GM23338 (cell line): ENCODE measurements at regions not wholly inside any gene's neighbourhood (a gene's known extent, or its start where the extent isn't known, plus 50 kb on each side); places are given as distances from the start of the nearest gene placed in this dataset.

ENCODE experiments used
- CREB1 ChIP-seq: fragments of 250-450 bp; sonication (Bioruptor Pico); IDR thresholded peaks from 2 replicates; pipeline ENCODE4 v1.5.0; 2020; ENCODE audit warnings: low read depth, mild to moderate bottlenecking, moderate library complexity
- CTCF ChIP-seq, 2 experiments: fragments of 200-600 bp in 1 of 2; sonication (generic) in 1 of 2; conservative IDR thresholded peaks; 2 replicates each; pipeline versions ENCODE4 v1.5.1 to v1.6.1; 2016 to 2017; ENCODE audit warnings: antibody characterized with exemption in 2 of 2, low read depth in 2 of 2, mild to moderate bottlenecking in 2 of 2, moderate library complexity in 1 of 2
- EZH2 ChIP-seq: fragments of 200-600 bp; sonication (generic); IDR thresholded peaks from one replicate; pipeline ENCODE4 v1.8.0; 2017; ENCODE audit warnings: antibody characterized with exemption, mild to moderate bottlenecking, low read depth; ENCODE audit not compliant: unreplicated experiment
- EZH2phosphoT487 ChIP-seq: fragments of 200-600 bp; sonication (generic); IDR thresholded peaks from one replicate; pipeline ENCODE4 v1.8.1; 2018; ENCODE audit warnings: antibody characterized with exemption; ENCODE audit not compliant: unreplicated experiment
- JUNB ChIP-seq: IDR thresholded peaks from one replicate; pipeline ENCODE4 v1.6.1; 2016; ENCODE audit warnings: antibody characterized with exemption; ENCODE audit not compliant: unreplicated experiment
- NANOG ChIP-seq: IDR thresholded peaks from 2 replicates; pipeline ENCODE4 v1.6.1; 2016; ENCODE audit warnings: antibody characterized with exemption, borderline replicate concordance
- POLR2AphosphoS5 ChIP-seq: IDR thresholded peaks from 2 replicates; pipeline ENCODE4 v1.6.1; 2016; ENCODE audit warnings: antibody characterized with exemption, low read depth
- TF ChIP-seq, protein P1 (sequence below): IDR thresholded peaks from one replicate; pipeline ENCODE4 v1.6.1; 2018; ENCODE audit warnings: antibody characterized with exemption; ENCODE audit not compliant: unreplicated experiment

- TF ChIP-seq EZH2 (no peak), CREB1 (no peak), CTCF (conservative IDR thresholded peaks at IDR 0.05; ENCODE audit: low read depth in 2 of 2) (no peak), EZH2phosphoT487 (no peak), POLR2AphosphoS5 (no peak), NANOG (no peak), JUNB (no peak)
- TF ChIP-seq, protein P1, sequence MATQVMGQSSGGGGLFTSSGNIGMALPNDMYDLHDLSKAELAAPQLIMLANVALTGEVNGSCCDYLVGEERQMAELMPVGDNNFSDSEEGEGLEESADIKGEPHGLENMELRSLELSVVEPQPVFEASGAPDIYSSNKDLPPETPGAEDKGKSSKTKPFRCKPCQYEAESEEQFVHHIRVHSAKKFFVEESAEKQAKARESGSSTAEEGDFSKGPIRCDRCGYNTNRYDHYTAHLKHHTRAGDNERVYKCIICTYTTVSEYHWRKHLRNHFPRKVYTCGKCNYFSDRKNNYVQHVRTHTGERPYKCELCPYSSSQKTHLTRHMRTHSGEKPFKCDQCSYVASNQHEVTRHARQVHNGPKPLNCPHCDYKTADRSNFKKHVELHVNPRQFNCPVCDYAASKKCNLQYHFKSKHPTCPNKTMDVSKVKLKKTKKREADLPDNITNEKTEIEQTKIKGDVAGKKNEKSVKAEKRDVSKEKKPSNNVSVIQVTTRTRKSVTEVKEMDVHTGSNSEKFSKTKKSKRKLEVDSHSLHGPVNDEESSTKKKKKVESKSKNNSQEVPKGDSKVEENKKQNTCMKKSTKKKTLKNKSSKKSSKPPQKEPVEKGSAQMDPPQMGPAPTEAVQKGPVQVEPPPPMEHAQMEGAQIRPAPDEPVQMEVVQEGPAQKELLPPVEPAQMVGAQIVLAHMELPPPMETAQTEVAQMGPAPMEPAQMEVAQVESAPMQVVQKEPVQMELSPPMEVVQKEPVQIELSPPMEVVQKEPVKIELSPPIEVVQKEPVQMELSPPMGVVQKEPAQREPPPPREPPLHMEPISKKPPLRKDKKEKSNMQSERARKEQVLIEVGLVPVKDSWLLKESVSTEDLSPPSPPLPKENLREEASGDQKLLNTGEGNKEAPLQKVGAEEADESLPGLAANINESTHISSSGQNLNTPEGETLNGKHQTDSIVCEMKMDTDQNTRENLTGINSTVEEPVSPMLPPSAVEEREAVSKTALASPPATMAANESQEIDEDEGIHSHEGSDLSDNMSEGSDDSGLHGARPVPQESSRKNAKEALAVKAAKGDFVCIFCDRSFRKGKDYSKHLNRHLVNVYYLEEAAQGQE: no peak
Measured at GRCh38 chr11:40023724-40024123, 1435.7 kb downstream of the LRRC4C start.
